Activated CD4-positive, alpha-beta memory T cell treated with anti-CD3 and anti-CD28 coated beads for 36 hours (primary cell): ENCODE measurements at regions not wholly inside any gene's neighbourhood (a gene's known extent, or its start where the extent isn't known, plus 50 kb on each side); places are given as distances from the start of the nearest gene placed in this dataset.
"Not testable (repeated sequence)": the region's sequence is repeated elsewhere in the genome, so short reads cannot be mapped to it uniquely, and the experiment has no call there.

Experiments used
- CTCF ChIA-PET: fragments of 350-600 bp; sonication (Branson Sonifier 250); formaldehyde crosslinking; loops from one replicate; lab custom pipeline; 2021; ENCODE audit warnings: antibody characterized with exemption, inconsistent platforms; lab: Charles Lee
- POLR2A ChIA-PET: fragments of 350-600 bp; sonication (Branson Sonifier 250); formaldehyde crosslinking; loops from one replicate; lab custom pipeline; 2021; ENCODE audit warnings: antibody characterized with exemption; lab: Charles Lee
- DNase-seq: peaks from one replicate; pipeline ENCODE4 v3.0.0-alpha.2; 2020
- H3K27ac Mint-ChIP-seq: one replicate; pipeline ENCODE4 v1.8.0; 2021; ENCODE audit warnings: mixed read lengths
- H3K27me3 Mint-ChIP-seq: one replicate; pipeline ENCODE4 v1.8.0; 2021; ENCODE audit warnings: mixed read lengths
- H3K36me3 Mint-ChIP-seq: one replicate; pipeline ENCODE4 v1.8.0; 2021; ENCODE audit warnings: mixed read lengths
- H3K4me1 Mint-ChIP-seq: one replicate; pipeline ENCODE4 v1.8.0; 2021; ENCODE audit warnings: low read depth, mixed read lengths
- H3K4me3 Mint-ChIP-seq: one replicate; pipeline ENCODE4 v1.8.0; 2021; ENCODE audit warnings: mild to moderate bottlenecking, mixed read lengths
- H3K9me3 Mint-ChIP-seq: one replicate; pipeline ENCODE4 v1.8.0; 2021; ENCODE audit warnings: mixed read lengths
- intact Hi-C: fragments of 100-400 bp; cut with micrococcal nuclease; formaldehyde crosslinking; loops from one replicate; pipeline ENCODE4 v1.15.1; 2023

GRCh38 chr2:215722986-215723630 is 287.2 kb upstream of the FN1 start:
- Mint-ChIP-seq H3K9me3 (peaks cover 4% of the 10 kb centered on the region), H3K27me3 (no peaks in the 10 kb centered on the region), H3K4me3 (no peak overlapping the region), H3K4me1 (peaks cover 1% of the 10 kb centered on the region), H3K36me3 (no peaks in the 10 kb centered on the region), H3K27ac (no peak overlapping the region)
- CTCF ChIA-PET, result no interaction called here
- POLR2A ChIA-PET, result no interaction called here
- DNase-seq, result no peak
- intact Hi-C loops, result no loop called here

GRCh38 chr2:215722125-215722524 is 286.3 kb upstream of the FN1 start:
- no peak overlapping the region for H3K27ac Mint-ChIP-seq
- H3K9me3 Mint-ChIP-seq, result peaks cover 4% of the 10 kb centered on the region
- ChIA-PET CTCF (no interaction called here), POLR2A (no interaction called here)
- H3K4me3 Mint-ChIP-seq, result no peak overlapping the region
- H3K36me3 Mint-ChIP-seq, result no peaks in the 10 kb centered on the region
- DNase-seq, result no peak
- intact Hi-C loops, result no loop called here
- H3K27me3 Mint-ChIP-seq, result no peaks in the 10 kb centered on the region
- no peaks in the 10 kb centered on the region for H3K4me1 Mint-ChIP-seq

- H3K36me3 Mint-ChIP-seq, H3K27me3 Mint-ChIP-seq, CTCF ChIA-PET, intact Hi-C loops, H3K4me1 Mint-ChIP-seq, DNase-seq, H3K27ac Mint-ChIP-seq, H3K4me3 Mint-ChIP-seq, POLR2A ChIA-PET, H3K9me3 Mint-ChIP-seq: not testable (repeated sequence)
Measured at GRCh38 chr2:215721515-215721914, 285.6 kb upstream of the FN1 start.

GRCh38 chr2:215718890-215719289 is 283.0 kb upstream of the FN1 start:
- H3K4me3 Mint-ChIP-seq, result no peak overlapping the region
- H3K36me3 Mint-ChIP-seq, result no peaks in the 10 kb centered on the region
- no peaks in the 10 kb centered on the region for H3K27me3 Mint-ChIP-seq
- H3K4me1 Mint-ChIP-seq, result no peaks in the 10 kb centered on the region
- intact Hi-C loops, result no loop called here
- POLR2A ChIA-PET, result no interaction called here
- no peak for DNase-seq
- peaks cover 4% of the 10 kb centered on the region for H3K9me3 Mint-ChIP-seq
- CTCF ChIA-PET, result no interaction called here
- H3K27ac Mint-ChIP-seq, result no peak overlapping the region

- intact Hi-C loops, result no loop called here
- CTCF ChIA-PET, result no interaction called here
- POLR2A ChIA-PET, result no interaction called here
- Mint-ChIP-seq H3K4me1 (no peaks in the 10 kb centered on the region), H3K27me3 (no peaks in the 10 kb centered on the region), H3K4me3 (no peak overlapping the region), H3K9me3 (peaks cover 4% of the 10 kb centered on the region), H3K36me3 (no peaks in the 10 kb centered on the region), H3K27ac (no peak overlapping the region)
- no peak for DNase-seq
Measured at GRCh38 chr2:215718436-215718835, 282.6 kb upstream of the FN1 start.

- intact Hi-C loops, result no loop called here
- H3K4me3 Mint-ChIP-seq, result no peak overlapping the region
- DNase-seq, result no peak
- H3K27me3 Mint-ChIP-seq, result no peaks in the 10 kb centered on the region
- ChIA-PET POLR2A (no interaction called here), CTCF (no interaction called here)
- H3K27ac Mint-ChIP-seq, result no peak overlapping the region
- H3K9me3 Mint-ChIP-seq, result peaks cover 4% of the 10 kb centered on the region
- H3K36me3 Mint-ChIP-seq, result no peaks in the 10 kb centered on the region
- H3K4me1 Mint-ChIP-seq, result no peaks in the 10 kb centered on the region
Measured at GRCh38 chr2:215717501-215718381, 281.9 kb upstream of the FN1 start.

GRCh38 chr2:215716956-215717355 is 281.1 kb upstream of the FN1 start:
- ChIA-PET POLR2A (no interaction called here), CTCF (no interaction called here)
- no peak overlapping the region for H3K27ac Mint-ChIP-seq
- intact Hi-C loops, result no loop called here
- DNase-seq, result no peak
- no peaks in the 10 kb centered on the region for H3K4me1 Mint-ChIP-seq
- H3K9me3 Mint-ChIP-seq, result peaks cover 4% of the 10 kb centered on the region
- H3K36me3 Mint-ChIP-seq, result no peaks in the 10 kb centered on the region
- no peaks in the 10 kb centered on the region for H3K27me3 Mint-ChIP-seq
- no peak overlapping the region for H3K4me3 Mint-ChIP-seq

GRCh38 chr2:215712871-215713790 is 277.3 kb upstream of the FN1 start:
- no peak for DNase-seq
- Mint-ChIP-seq H3K4me3 (no peak overlapping the region), H3K9me3 (no peaks in the 10 kb centered on the region), H3K27me3 (no peaks in the 10 kb centered on the region), H3K4me1 (no peaks in the 10 kb centered on the region), H3K27ac (no peak overlapping the region), H3K36me3 (no peaks in the 10 kb centered on the region)
- intact Hi-C loops, result no loop called here
- ChIA-PET POLR2A (no interaction called here), CTCF (no interaction called here)

GRCh38 chr2:215712219-215712868 is 276.5 kb upstream of the FN1 start:
- H3K4me1 Mint-ChIP-seq, result no peaks in the 10 kb centered on the region
- POLR2A ChIA-PET, result no interaction called here
- no peaks in the 10 kb centered on the region for H3K27me3 Mint-ChIP-seq
- H3K9me3 Mint-ChIP-seq, result no peaks in the 10 kb centered on the region
- CTCF ChIA-PET, result no interaction called here
- no peaks in the 10 kb centered on the region for H3K36me3 Mint-ChIP-seq
- intact Hi-C loops, result no loop called here
- no peak overlapping the region for H3K27ac Mint-ChIP-seq
- no peak overlapping the region for H3K4me3 Mint-ChIP-seq
- DNase-seq, result no peak

GRCh38 chr2:215711471-215712034 is 275.7 kb upstream of the FN1 start:
- ChIA-PET CTCF (no interaction called here), POLR2A (no interaction called here)
- no peaks in the 10 kb centered on the region for H3K4me1 Mint-ChIP-seq
- no peak for DNase-seq
- H3K9me3 Mint-ChIP-seq, result no peaks in the 10 kb centered on the region
- H3K4me3 Mint-ChIP-seq, result no peak overlapping the region
- no peak overlapping the region for H3K27ac Mint-ChIP-seq
- intact Hi-C loops, result no loop called here
- H3K36me3 Mint-ChIP-seq, result no peaks in the 10 kb centered on the region
- no peaks in the 10 kb centered on the region for H3K27me3 Mint-ChIP-seq

- CTCF ChIA-PET, result no interaction called here
- Mint-ChIP-seq H3K4me3 (no peak overlapping the region), H3K27me3 (no peaks in the 10 kb centered on the region), H3K9me3 (no peaks in the 10 kb centered on the region), H3K36me3 (no peaks in the 10 kb centered on the region), H3K27ac (no peak overlapping the region), H3K4me1 (no peaks in the 10 kb centered on the region)
- POLR2A ChIA-PET, result no interaction called here
- no peak for DNase-seq
- intact Hi-C loops, result no loop called here
Measured at GRCh38 chr2:215707608-215708007, 271.7 kb upstream of the FN1 start.
